HL-60 (cell line): ENCODE measurements at regions not wholly inside any gene's neighbourhood (a gene's known extent, or its start where the extent isn't known, plus 50 kb on each side); places are given as distances from the start of the nearest gene placed in this dataset.

Experiments
- DNase-seq, 2 experiments: peaks; one replicate each; pipeline ENCODE4 v3.0.0-alpha.2; 2010 to 2020; ENCODE audit warnings: low read depth in 1 of 2, low spot score in 1 of 2
- H3K27ac ChIP-seq: fragments of 250-450 bp; sonication (Bioruptor Pico); replicated peaks from 2 replicates; pipeline ENCODE4 v1.5.1; 2020; ENCODE audit warnings: mild to moderate bottlenecking, moderate library complexity
- H3K27me3 ChIP-seq: fragments of 250-450 bp; sonication (Bioruptor Pico); 2 replicates; pipeline ENCODE4 v1.5.1; 2021; ENCODE audit warnings: mild to moderate bottlenecking, moderate library complexity; ENCODE audit not compliant: insufficient read depth, poor library complexity, severe bottlenecking
- H3K4me3 ChIP-seq: replicated peaks from 2 replicates; pipeline ENCODE4 v1.5.1; 2011; ENCODE audit warnings: mild to moderate bottlenecking, control low read depth, low read length; ENCODE audit not compliant: insufficient read depth
- GABPA ChIP-seq: IDR thresholded peaks from 2 replicates; pipeline ENCODE4 v1.6.1; 2012; ENCODE audit warnings: low read depth
- POLR2AphosphoS5 ChIP-seq: IDR thresholded peaks from 2 replicates; pipeline ENCODE4 v1.6.1; 2012; ENCODE audit warnings: low read depth
- SPI1 ChIP-seq: IDR thresholded peaks from 2 replicates; pipeline ENCODE4 v1.6.1; 2012; ENCODE audit warnings: low read depth, mild to moderate bottlenecking, borderline replicate concordance
- TF ChIP-seq, protein P1 (sequence below): IDR thresholded peaks from one replicate; pipeline ENCODE4 v1.5.1; 2011; ENCODE audit warnings: low read length, control low read depth, inconsistent platforms; ENCODE audit not compliant: insufficient read depth
- TF ChIP-seq, protein P2 (sequence below): IDR thresholded peaks from 2 replicates; pipeline ENCODE4 v1.6.1; 2012; ENCODE audit warnings: low read depth; ENCODE audit not compliant: insufficient replicate concordance

GRCh38 chr13:105007166-105007808, 1528.2 kb downstream of the EFNB2 start:
- TF ChIP-seq GABPA (no peak), SPI1 (no peak), POLR2AphosphoS5 (no peak)
- TF ChIP-seq, protein P1, sequence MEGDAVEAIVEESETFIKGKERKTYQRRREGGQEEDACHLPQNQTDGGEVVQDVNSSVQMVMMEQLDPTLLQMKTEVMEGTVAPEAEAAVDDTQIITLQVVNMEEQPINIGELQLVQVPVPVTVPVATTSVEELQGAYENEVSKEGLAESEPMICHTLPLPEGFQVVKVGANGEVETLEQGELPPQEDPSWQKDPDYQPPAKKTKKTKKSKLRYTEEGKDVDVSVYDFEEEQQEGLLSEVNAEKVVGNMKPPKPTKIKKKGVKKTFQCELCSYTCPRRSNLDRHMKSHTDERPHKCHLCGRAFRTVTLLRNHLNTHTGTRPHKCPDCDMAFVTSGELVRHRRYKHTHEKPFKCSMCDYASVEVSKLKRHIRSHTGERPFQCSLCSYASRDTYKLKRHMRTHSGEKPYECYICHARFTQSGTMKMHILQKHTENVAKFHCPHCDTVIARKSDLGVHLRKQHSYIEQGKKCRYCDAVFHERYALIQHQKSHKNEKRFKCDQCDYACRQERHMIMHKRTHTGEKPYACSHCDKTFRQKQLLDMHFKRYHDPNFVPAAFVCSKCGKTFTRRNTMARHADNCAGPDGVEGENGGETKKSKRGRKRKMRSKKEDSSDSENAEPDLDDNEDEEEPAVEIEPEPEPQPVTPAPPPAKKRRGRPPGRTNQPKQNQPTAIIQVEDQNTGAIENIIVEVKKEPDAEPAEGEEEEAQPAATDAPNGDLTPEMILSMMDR: no peak
- TF ChIP-seq, protein P2, sequence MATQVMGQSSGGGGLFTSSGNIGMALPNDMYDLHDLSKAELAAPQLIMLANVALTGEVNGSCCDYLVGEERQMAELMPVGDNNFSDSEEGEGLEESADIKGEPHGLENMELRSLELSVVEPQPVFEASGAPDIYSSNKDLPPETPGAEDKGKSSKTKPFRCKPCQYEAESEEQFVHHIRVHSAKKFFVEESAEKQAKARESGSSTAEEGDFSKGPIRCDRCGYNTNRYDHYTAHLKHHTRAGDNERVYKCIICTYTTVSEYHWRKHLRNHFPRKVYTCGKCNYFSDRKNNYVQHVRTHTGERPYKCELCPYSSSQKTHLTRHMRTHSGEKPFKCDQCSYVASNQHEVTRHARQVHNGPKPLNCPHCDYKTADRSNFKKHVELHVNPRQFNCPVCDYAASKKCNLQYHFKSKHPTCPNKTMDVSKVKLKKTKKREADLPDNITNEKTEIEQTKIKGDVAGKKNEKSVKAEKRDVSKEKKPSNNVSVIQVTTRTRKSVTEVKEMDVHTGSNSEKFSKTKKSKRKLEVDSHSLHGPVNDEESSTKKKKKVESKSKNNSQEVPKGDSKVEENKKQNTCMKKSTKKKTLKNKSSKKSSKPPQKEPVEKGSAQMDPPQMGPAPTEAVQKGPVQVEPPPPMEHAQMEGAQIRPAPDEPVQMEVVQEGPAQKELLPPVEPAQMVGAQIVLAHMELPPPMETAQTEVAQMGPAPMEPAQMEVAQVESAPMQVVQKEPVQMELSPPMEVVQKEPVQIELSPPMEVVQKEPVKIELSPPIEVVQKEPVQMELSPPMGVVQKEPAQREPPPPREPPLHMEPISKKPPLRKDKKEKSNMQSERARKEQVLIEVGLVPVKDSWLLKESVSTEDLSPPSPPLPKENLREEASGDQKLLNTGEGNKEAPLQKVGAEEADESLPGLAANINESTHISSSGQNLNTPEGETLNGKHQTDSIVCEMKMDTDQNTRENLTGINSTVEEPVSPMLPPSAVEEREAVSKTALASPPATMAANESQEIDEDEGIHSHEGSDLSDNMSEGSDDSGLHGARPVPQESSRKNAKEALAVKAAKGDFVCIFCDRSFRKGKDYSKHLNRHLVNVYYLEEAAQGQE: no peak
- H3K4me3 ChIP-seq: no peak overlapping the region

GRCh38 chr13:104996022-104996421, 1539.4 kb downstream of the EFNB2 start:
- Histone ChIP-seq H3K27me3 (no peaks in the 10 kb centered on the region), H3K4me3 (no peak overlapping the region), H3K27ac (no peak overlapping the region)
- no peak for TF ChIP-seq GABPA
- DNase-seq: no peak

More at GRCh38 chr13:105007166-105007808, 1528.2 kb downstream of the EFNB2 start:
- Histone ChIP-seq H3K27ac (no peak overlapping the region), H3K27me3 (no peaks in the 10 kb centered on the region)
- DNase-seq: no peak

GRCh38 chr13:104993708-104994107, 1541.8 kb downstream of the EFNB2 start:
- H3K27ac ChIP-seq: no peak overlapping the region
- DNase-seq: no peak
- TF ChIP-seq, protein P2: no peak
- no peak for TF ChIP-seq SPI1
- TF ChIP-seq, protein P1: no peak
- no peak for TF ChIP-seq GABPA
- TF ChIP-seq POLR2AphosphoS5: no peak
- H3K27me3 ChIP-seq: no peaks in the 10 kb centered on the region
- no peak overlapping the region for H3K4me3 ChIP-seq

DNA sequence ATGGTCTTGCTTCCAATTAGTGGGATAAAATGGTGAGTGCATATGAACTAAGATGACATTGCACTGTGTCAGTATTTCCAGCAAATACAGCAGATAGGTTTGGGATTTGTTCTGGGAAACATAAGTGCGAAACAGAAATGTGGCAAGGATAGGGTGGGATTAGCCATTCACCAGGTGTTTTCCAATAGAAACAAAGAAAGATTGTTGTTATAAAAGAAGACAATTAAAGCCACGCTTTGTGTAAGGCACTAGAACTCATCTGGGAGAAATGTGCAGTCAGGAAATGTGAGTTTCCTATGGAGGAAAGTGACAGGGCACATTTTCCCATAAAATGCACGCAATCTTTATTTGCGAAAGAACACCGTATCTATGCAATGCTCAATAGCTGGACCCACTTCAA, 1547.8 kb downstream of the EFNB2 start:
- DNase-seq: no peak
- H3K4me3 ChIP-seq: no peak overlapping the region
- TF ChIP-seq, protein P2: no peak
- TF ChIP-seq, protein P1: no peak
- no peak for TF ChIP-seq SPI1
- no peak for TF ChIP-seq POLR2AphosphoS5
- no peak for TF ChIP-seq GABPA
- H3K27me3 ChIP-seq: no peaks in the 10 kb centered on the region
- H3K27ac ChIP-seq: no peak overlapping the region
